ENCODE measurements at regions not wholly inside any gene's neighbourhood (a gene's known extent, or its start where the extent isn't known, plus 50 kb on each side); places are given as distances from the start of the nearest gene placed in this dataset.

DNA sequence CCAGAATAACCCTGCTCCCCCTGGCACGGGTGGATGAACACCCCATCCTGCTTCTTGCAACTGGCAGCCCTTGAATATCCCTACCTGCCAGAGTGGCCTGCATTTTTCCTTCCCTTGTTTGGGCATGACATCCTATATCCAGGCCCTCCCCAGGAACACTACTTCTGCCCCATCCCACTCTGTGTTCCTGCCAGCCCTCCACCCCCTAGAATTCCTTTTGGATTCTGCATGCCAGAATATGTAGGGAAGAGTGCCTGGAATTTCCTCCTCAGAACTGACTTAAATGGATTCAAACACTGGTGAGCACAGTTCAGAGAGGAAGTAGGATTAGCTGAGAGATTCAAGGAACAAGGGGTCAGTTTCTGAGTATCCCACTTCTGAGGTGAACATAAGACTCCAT, 123.5 kb upstream of the PELI1 start:
- no peak overlapping the region for H3K27ac ChIP-seq (replicated peaks)
- TF ChIP-seq CTCF (IDR thresholded peaks at IDR 0.05; ENCODE audit: borderline replicate concordance) = no peak
- no peak for DNase-seq

GRCh38 chr2:64268330-64269048, 124.3 kb upstream of the PELI1 start:
- H3K27ac ChIP-seq (replicated peaks) = no peak overlapping the region
- peaks cover 31% of the 10 kb centered on the region for H3K4me1 ChIP-seq
- no peak overlapping the region for H3K4me3 ChIP-seq
- peaks cover 4% of the 10 kb centered on the region for H3K9me3 ChIP-seq (replicated peaks)
- DNase-seq = no peak
- intact Hi-C loops (cut with micrococcal nuclease) = no loop called here
- no peak for TF ChIP-seq CTCF (IDR thresholded peaks at IDR 0.05; ENCODE audit: borderline replicate concordance)
- H3K36me3 ChIP-seq = no peaks in the 10 kb centered on the region
- no peaks in the 10 kb centered on the region for H3K27me3 ChIP-seq (ENCODE audit: low read depth)

More for the DNA sequence above, 123.5 kb upstream of the PELI1 start:
- no peaks in the 10 kb centered on the region for H3K27me3 ChIP-seq (ENCODE audit: low read depth)
- no peak overlapping the region for H3K4me3 ChIP-seq
- peaks cover 4% of the 10 kb centered on the region for H3K9me3 ChIP-seq (replicated peaks)
- H3K36me3 ChIP-seq = no peaks in the 10 kb centered on the region
- intact Hi-C loops (cut with micrococcal nuclease) = no loop called here
- H3K4me1 ChIP-seq = peaks cover 31% of the 10 kb centered on the region

DNA sequence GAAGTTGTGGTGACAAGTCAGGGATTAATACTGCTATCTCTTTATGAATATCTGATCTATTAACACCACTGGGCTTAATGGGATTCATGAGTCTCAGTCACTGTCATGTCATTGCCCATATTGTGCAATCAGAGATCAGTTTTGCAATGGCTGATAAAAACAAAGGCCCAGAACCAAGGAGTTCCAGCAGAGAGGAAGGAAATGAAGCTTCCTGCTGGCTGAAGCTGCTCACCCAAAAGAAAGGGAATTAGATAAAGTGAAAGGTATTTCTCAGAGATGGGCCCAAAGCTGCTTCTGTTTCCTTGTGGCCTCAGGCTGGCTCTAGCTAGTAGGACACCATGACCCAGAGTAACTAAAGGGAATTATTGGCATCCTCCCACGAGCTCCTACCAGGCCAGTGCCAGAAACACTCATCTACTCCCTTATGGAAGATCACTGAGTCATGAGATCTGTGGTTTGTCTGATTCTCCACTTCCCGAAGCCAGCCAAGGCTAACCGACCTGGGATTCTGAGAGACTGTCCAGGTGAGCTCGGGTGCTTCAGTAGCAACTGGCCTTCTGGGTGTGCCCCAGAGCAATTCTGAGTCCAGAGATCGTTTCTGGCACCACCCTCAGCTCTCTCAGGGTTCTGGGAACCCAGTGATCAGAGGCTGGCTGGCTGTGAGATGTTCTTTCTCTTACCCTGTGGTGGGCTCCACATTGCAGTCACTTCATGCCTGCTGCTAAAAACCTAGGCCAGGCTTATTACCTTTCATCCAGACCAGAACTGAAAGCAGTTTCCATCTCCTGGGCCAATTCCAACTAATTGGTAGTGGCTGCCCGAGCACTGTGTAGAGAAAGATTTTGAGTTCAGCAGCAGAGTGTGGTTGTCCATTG, 129.5 kb upstream of the PELI1 start:
- H3K36me3 ChIP-seq = no peaks in the 10 kb centered on the region
- peaks cover 31% of the 10 kb centered on the region for H3K4me1 ChIP-seq
- H3K4me3 ChIP-seq = peak overlapping the region; percentile 29
- H3K27me3 ChIP-seq (ENCODE audit: low read depth) = no peaks in the 10 kb centered on the region
- no peak for TF ChIP-seq CTCF (IDR thresholded peaks at IDR 0.05; ENCODE audit: borderline replicate concordance)
- peak; percentile 36 for DNase-seq
- intact Hi-C loops (cut with micrococcal nuclease) = no loop called here
- peak overlapping the region; percentile 85 for H3K27ac ChIP-seq (replicated peaks)
- H3K9me3 ChIP-seq (replicated peaks) = peaks cover 4% of the 10 kb centered on the region

DNA sequence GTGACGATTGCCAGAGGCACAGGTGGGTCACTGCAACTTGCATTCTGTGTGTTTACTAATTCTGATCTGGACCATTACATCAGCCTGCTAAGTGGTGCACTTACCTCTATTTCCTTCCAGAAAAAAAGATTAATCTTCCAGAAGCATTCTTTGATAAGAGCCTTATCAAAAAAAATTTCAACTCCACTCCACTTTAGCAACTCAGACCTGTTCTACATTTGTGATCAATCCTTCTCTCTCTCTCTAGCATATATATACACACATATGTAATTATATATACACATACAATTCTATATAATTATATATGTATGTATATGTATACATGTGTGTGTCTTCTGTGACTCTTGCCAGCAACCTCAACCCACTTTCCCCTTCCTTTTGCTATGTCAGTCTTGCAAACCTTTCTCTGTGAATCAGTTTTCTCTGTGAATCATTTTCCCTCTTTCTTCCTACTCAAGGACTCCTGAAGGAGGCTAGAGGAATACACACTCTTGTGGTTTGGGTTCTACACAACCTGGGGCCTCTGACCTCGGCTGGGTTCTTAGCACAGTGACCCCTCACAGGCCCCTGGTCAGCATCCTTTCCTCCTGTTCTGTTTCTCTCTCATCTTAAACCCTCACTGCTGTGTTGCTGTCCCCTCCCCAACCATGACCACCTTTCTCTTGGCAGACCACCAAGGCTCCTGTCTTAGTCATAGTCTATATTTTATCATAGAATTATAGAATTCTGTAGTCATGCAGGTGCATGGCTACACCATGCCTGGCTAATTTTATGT, 130.4 kb upstream of the PELI1 start:
- Histone ChIP-seq H3K27me3 (ENCODE audit: low read depth) (no peaks in the 10 kb centered on the region), H3K4me1 (peaks cover 30% of the 10 kb centered on the region), H3K4me3 (peak overlapping the region; percentile 29), H3K36me3 (no peaks in the 10 kb centered on the region), H3K9me3 (replicated peaks) (peaks cover 4% of the 10 kb centered on the region), H3K27ac (replicated peaks) (peak overlapping the region; percentile 85)
- no peak for DNase-seq
- no peak for TF ChIP-seq CTCF (IDR thresholded peaks at IDR 0.05; ENCODE audit: borderline replicate concordance)
- intact Hi-C loops (cut with micrococcal nuclease) = no loop called here

DNA sequence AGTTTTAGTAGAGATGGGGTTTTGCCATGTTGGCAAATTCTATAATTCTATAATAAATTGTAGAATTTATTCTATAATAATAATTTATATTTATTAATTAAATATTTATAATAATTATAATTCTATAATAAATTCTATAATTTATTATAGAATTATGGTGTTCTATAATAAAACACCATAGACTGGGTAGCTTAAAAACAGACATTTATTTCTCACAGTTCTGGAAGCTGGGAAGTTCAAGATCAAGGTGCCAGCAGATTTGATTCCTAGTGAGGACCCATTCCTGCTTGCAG, 130.9 kb upstream of the PELI1 start:
- Histone ChIP-seq H3K27ac (replicated peaks) (peak overlapping the region; percentile 85), H3K4me3 (no peak overlapping the region), H3K27me3 (ENCODE audit: low read depth) (no peaks in the 10 kb centered on the region), H3K9me3 (replicated peaks) (peaks cover 4% of the 10 kb centered on the region), H3K4me1 (peaks cover 30% of the 10 kb centered on the region), H3K36me3 (no peaks in the 10 kb centered on the region)
- DNase-seq = no peak
- no peak for TF ChIP-seq CTCF (IDR thresholded peaks at IDR 0.05; ENCODE audit: borderline replicate concordance)
- intact Hi-C loops (cut with micrococcal nuclease) = no loop called here
